AG04449 (cell line): ENCODE measurements at regions not wholly inside any gene's neighbourhood (a gene's known extent, or its start where the extent isn't known, plus 50 kb on each side); places are given as distances from the start of the nearest gene placed in this dataset.
A peak's percentile ranks its signal among the peaks of the same experiment; 100 is the strongest.

ENCODE experiments used
- CTCF ChIA-PET: fragments of 350-600 bp; formaldehyde crosslinking; extraction: SDS; loops from one replicate; lab custom pipeline; 2021; ENCODE audit warnings: antibody characterized with exemption; lab: Yijun Ruan, JAX
- POLR2A ChIA-PET: fragments of 400-600, 350-600 bp; formaldehyde crosslinking; extraction: SDS; loops from one replicate; lab custom pipeline; 2020; ENCODE audit warnings: antibody characterized with exemption, inconsistent platforms; lab: Yijun Ruan, JAX
- DNase-seq: peaks from one replicate; pipeline ENCODE4 v3.0.0-alpha.2; 2010; ENCODE audit warnings: low read depth, low spot score
- H3K4me3 ChIP-seq: 2 replicates; pipeline ENCODE4 v1.5.1; 2011; ENCODE audit warnings: low read depth, mild to moderate bottlenecking, control low read depth, low read length
- TF ChIP-seq, protein P1 (sequence below): IDR thresholded peaks from one replicate; pipeline ENCODE4 v1.5.1; 2011; ENCODE audit warnings: mild to moderate bottlenecking, moderate library complexity, low read length, control low read depth, inconsistent platforms; ENCODE audit not compliant: insufficient read depth; ENCODE audit errors: missing control alignments

DNA sequence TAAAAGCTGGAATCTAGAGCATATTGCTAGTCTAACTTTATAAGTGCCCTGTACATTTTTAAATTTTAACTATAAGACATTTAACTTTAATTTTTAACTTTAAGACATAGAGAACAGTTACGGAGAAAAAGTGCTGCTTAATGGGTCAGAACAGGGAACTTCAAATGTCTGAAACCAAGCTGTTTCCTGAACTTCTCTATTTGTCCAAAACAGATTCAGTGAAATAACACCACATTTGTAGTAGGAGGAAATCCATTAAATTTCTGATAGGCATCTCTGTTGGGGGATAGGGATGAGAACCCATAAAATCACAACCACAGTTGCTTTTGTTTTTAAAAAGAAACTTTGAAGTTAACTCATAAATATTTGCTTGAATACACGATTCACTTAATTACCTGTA is 170.8 kb upstream of the ANK3 start:
- ChIA-PET CTCF (interaction anchor here (0.5 to 1.2 kb wide), 3 partner anchors 12 to 86 kb away, joined by 3 to 4 read pairs (median 3); no protein-coding TSS in a partner anchor), POLR2A (no interaction called here)
- DNase-seq: no peak

DNA sequence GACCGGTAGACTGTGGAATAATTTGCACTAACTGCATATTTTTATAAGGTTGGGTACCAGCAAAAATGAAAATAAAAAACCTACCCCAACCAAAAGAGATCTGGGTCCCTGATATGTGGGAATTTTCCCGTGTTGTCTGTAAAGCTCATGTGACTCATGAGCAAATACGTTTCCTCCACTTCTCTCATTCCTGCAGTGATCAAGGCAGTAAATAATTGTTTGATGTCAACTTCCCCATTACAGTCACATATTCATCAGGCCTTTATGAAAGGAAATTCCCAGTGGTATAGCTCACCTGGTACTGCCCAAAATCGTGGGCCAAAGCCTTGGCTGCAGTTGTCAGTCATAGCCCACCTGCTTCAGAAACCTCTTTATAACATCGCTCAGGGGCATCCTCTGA is 166.0 kb upstream of the ANK3 start:
- CTCF ChIA-PET: interaction anchor here (1.5 kb wide), 1 partner anchor 9 kb away, joined by 3 read pairs; no protein-coding TSS in a partner anchor
- POLR2A ChIA-PET: no interaction called here
- no peak for DNase-seq
- H3K4me3 ChIP-seq: no peak overlapping the region
- TF ChIP-seq, protein P1, sequence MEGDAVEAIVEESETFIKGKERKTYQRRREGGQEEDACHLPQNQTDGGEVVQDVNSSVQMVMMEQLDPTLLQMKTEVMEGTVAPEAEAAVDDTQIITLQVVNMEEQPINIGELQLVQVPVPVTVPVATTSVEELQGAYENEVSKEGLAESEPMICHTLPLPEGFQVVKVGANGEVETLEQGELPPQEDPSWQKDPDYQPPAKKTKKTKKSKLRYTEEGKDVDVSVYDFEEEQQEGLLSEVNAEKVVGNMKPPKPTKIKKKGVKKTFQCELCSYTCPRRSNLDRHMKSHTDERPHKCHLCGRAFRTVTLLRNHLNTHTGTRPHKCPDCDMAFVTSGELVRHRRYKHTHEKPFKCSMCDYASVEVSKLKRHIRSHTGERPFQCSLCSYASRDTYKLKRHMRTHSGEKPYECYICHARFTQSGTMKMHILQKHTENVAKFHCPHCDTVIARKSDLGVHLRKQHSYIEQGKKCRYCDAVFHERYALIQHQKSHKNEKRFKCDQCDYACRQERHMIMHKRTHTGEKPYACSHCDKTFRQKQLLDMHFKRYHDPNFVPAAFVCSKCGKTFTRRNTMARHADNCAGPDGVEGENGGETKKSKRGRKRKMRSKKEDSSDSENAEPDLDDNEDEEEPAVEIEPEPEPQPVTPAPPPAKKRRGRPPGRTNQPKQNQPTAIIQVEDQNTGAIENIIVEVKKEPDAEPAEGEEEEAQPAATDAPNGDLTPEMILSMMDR: no peak

More for the DNA sequence above, 170.8 kb upstream of the ANK3 start:
- H3K4me3 ChIP-seq: no peak overlapping the region
- TF ChIP-seq, protein P1: no peak

DNA sequence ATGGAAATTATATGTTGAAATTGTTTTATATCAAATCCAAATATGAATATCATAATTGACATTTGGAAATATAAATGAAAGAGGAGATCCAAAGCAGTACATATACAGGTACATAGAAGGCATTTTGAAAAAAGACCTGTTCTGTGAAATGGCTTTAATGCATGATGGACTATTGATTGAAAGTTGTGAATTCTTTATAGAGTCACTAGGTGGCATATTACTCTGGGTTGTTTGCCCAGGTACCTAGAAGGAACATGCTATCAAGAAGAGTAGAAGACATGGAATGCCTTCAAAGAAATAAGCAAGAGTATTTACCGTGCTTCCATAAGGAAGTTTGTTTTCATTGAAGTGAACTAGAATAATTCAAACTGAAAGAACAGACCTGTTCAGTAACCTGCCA is 160.0 kb upstream of the ANK3 start:
- no peak overlapping the region for H3K4me3 ChIP-seq
- no peak for DNase-seq
- CTCF ChIA-PET: interaction anchor here (1.0 to 1.2 kb wide), 3 partner anchors 98 to 105 kb away, joined by 3 to 4 read pairs (median 3); no protein-coding TSS in a partner anchor
- TF ChIP-seq, protein P1: peak; percentile 2
- POLR2A ChIA-PET: no interaction called here

DNA sequence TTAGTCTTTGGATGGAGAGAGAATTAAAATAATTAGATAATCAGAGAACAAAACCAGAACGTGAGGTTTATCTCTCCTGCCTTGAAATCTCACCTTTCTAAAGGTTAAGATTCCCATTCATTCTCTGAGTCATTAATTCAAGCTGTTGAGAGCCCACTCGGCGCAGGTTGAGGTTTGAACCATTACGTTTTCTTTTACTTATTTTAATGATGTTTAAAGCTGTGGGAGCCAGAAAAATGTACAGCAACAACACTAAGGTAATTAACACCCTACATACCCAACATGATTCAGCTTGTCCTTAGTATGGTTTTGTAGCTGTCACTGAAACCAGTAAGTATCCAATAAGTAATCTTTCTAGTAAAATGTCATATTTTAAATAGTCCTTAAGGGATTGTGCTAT is 153.0 kb upstream of the ANK3 start:
- no peak overlapping the region for H3K4me3 ChIP-seq
- POLR2A ChIA-PET: no interaction called here
- no peak for DNase-seq
- CTCF ChIA-PET: interaction anchor here (1.2 kb wide), 1 partner anchor 8 kb away, joined by 3 read pairs; no protein-coding TSS in a partner anchor
- TF ChIP-seq, protein P1: no peak

DNA sequence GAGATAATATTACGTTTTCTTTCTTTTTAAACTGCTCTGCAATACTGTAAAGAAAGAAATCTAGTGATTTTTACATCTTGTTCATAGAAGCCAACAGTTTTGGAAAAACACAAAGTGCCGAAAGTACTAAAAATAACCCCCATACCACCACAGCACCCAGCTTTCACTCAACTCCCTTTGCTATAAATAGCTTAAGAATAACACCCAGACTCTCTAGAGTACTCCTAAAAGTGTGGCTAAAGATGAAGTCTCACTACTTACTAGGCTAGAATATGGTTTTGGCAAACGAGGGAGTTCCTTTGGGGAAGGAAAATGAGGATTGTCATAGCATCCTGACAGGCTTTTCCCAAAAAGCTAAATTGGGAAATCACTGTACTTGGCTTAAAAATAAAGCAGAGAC is 151.8 kb upstream of the ANK3 start:
- DNase-seq: no peak
- ChIA-PET CTCF (no interaction called here), POLR2A (no interaction called here)
- TF ChIP-seq, protein P1: no peak
- no peak overlapping the region for H3K4me3 ChIP-seq

DNA sequence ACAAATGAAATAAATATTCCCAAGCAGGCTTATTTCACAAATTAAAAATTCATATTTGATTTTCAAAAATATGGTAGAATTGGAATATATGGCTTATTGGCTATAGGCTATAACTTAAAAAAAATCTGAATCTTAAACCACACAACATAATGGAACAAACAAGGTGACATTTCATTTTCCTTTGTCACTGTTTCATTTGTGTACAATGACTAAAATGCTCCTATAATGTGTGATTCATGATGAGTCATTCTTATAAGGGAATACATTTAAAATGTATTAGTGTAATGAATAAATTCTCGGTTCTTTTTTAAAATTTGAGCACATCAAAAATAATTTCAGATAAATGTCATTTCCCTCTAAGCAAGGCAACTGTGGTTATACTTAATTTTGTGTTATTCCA is 148.0 kb upstream of the ANK3 start:
- H3K4me3 ChIP-seq: no peak overlapping the region
- ChIA-PET POLR2A (no interaction called here), CTCF (no interaction called here)
- DNase-seq: no peak
- TF ChIP-seq, protein P1: no peak
